Adrenal gland (tissue), 5 donors: ENCODE measurements at regions not wholly inside any gene's neighbourhood (a gene's known extent, or its start where the extent isn't known, plus 50 kb on each side); places are given as distances from the start of the nearest gene placed in this dataset.

ENCODE experiments used
- POLR2A ChIP-seq, 2 donors: fragments of 450-650 bp; IDR thresholded peaks; one replicate each; pipeline ENCODE4 v1.6.1; 2017; ENCODE audit warnings: antibody characterized with exemption in 2 of 2, mild to moderate bottlenecking in 2 of 2, moderate library complexity in 1 of 2
- TF ChIP-seq, protein P1 (sequence below), 6 experiments: fragments of 450-650 bp in 4 of 6; fragments of 200-600 bp in 2 of 6; sonication (generic) in 1 of 6; IDR thresholded peaks; 1 replicate in 5 of 6; 2 replicates in 1 of 6; pipeline versions ENCODE4 v1.5.1 to v1.8.0; 2016 to 2021; ENCODE audit warnings: antibody characterized with exemption in 6 of 6, mild to moderate bottlenecking in 2 of 6, moderate library complexity in 1 of 6
- donor health status: DM: no; HTN: no; CAD: no.

DNA sequence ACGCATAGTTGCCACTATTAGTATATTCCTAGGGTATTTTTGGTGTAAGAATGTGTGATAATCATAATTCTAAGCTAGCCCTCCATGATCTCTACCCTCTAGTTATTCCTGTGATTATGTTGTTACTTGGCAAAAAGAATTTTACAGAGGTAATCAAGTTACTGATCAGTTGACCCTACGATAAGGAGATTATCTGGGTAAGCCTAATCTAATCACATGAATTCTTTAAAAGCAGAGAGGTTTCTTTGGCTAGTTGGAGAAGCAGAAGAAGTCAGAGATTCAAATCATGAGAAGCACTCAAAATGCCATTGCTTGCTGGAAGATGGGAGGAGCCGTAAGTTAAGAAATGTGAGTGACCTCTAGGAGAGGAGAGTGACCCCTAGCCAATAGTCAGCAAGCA lies 72.7 kb downstream of the RPE65 start:
- TF ChIP-seq, protein P1, sequence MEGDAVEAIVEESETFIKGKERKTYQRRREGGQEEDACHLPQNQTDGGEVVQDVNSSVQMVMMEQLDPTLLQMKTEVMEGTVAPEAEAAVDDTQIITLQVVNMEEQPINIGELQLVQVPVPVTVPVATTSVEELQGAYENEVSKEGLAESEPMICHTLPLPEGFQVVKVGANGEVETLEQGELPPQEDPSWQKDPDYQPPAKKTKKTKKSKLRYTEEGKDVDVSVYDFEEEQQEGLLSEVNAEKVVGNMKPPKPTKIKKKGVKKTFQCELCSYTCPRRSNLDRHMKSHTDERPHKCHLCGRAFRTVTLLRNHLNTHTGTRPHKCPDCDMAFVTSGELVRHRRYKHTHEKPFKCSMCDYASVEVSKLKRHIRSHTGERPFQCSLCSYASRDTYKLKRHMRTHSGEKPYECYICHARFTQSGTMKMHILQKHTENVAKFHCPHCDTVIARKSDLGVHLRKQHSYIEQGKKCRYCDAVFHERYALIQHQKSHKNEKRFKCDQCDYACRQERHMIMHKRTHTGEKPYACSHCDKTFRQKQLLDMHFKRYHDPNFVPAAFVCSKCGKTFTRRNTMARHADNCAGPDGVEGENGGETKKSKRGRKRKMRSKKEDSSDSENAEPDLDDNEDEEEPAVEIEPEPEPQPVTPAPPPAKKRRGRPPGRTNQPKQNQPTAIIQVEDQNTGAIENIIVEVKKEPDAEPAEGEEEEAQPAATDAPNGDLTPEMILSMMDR (IDR thresholded peaks at IDR 0.05), result no peak
- no peak for TF ChIP-seq POLR2A (IDR thresholded peaks at IDR 0.05)
